Esophagus squamous epithelium (tissue), 5 donors: ENCODE measurements at regions not wholly inside any gene's neighbourhood (a gene's known extent, or its start where the extent isn't known, plus 50 kb on each side); places are given as distances from the start of the nearest gene placed in this dataset.

Source experiments
- DNase-seq: peaks from one replicate; lab custom pipeline; 2025; lab: John Stamatoyannopoulos, UW
- H3K27ac ChIP-seq, 4 donors: fragments of 200-600 bp; sonication (generic); one replicate each; pipeline ENCODE4 v1.5.1; 2016 to 2019; ENCODE audit warnings: mild to moderate bottlenecking in 1 of 4
- H3K27me3 ChIP-seq, 4 donors: fragments of 200-600 bp; sonication (generic); 1 replicate in 3 of 4; 2 replicates in 1 of 4; pipeline versions ENCODE4 v1.5.1 to v1.6.0; 2017 to 2021; ENCODE audit warnings: antibody characterized with exemption in 1 of 4
- H3K36me3 ChIP-seq, 3 donors: fragments of 200-600 bp; sonication (generic); one replicate each; pipeline ENCODE4 v1.5.1; 2016 to 2019
- H3K4me1 ChIP-seq, 3 donors: fragments of 200-600 bp; sonication (generic); one replicate each; pipeline ENCODE4 v1.5.1; 2017 to 2019
- H3K4me3 ChIP-seq, 4 donors: fragments of 200-600 bp; sonication (generic); 1 replicate in 3 of 4; 2 replicates in 1 of 4; pipeline ENCODE4 v1.5.1; 2016 to 2019; ENCODE audit warnings: mild to moderate bottlenecking in 2 of 4, moderate library complexity in 1 of 4
- H3K9me3 ChIP-seq, 3 donors: fragments of 200-600 bp; sonication (generic); one replicate each; pipeline ENCODE4 v1.5.1; 2016 to 2019
- POLR2A ChIP-seq, 4 donors: fragments of 450-650 bp; IDR thresholded peaks; one replicate each; pipeline ENCODE4 v1.6.1; 2017; ENCODE audit warnings: antibody characterized with exemption in 4 of 4, mild to moderate bottlenecking in 4 of 4, moderate library complexity in 3 of 4
- WGBS, 2 donors: methylation state at CpG; one replicate each; pipeline ENCODE4 v1.1.5; 2018; 5-methylcytosine and 5-hydroxymethylcytosine counted together
- intact Hi-C: fragments of 100-400 bp; cut with DNase I; formaldehyde crosslinking; loops from one replicate; pipeline ENCODE4 v1.15.0; 2022
- TF ChIP-seq, protein P1 (sequence below), 6 experiments: fragments of 450-650 bp in 4 of 6; fragments of 200-600 bp in 2 of 6; sonication (generic) in 2 of 6; IDR thresholded peaks; one replicate each; pipeline ENCODE4 v1.5.1; 2016 to 2019; ENCODE audit warnings: antibody characterized with exemption in 6 of 6, mild to moderate bottlenecking in 4 of 6, moderate library complexity in 4 of 6
- donor health status: DM: yes; HTN: yes; CAD: no.

DNA sequence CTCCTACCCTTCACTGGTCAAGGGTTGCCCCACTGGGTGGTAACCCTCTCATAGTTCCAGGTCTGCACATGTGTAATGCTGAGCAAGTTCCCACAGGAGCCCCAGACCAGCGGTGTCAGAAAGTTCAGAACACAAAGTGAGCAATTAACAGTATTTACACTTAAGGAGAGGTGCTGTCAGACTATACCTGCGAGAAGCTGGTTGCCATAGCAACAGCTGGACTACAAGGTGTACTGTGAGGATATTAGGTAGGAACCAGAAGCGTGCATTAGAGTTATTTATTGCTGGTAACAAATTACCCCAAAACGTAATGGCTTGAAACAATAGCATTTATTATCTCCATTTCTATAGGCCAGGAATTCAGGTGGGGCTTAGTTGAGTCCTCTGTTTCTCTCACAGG, 317.0 kb upstream of the RPS23 start:
- Histone ChIP-seq H3K27me3 (no peaks in the 10 kb centered on the region), H3K27ac (no peak overlapping the region), H3K36me3 (no peaks in the 10 kb centered on the region), H3K4me3 (no peak overlapping the region), H3K9me3 (no peaks in the 10 kb centered on the region), H3K4me1 (no peaks in the 10 kb centered on the region)
- 49 to 59% methylated on average over 3 to 4 of the region's 4 CpGs for WGBS, 2 donors
- TF ChIP-seq, protein P1, sequence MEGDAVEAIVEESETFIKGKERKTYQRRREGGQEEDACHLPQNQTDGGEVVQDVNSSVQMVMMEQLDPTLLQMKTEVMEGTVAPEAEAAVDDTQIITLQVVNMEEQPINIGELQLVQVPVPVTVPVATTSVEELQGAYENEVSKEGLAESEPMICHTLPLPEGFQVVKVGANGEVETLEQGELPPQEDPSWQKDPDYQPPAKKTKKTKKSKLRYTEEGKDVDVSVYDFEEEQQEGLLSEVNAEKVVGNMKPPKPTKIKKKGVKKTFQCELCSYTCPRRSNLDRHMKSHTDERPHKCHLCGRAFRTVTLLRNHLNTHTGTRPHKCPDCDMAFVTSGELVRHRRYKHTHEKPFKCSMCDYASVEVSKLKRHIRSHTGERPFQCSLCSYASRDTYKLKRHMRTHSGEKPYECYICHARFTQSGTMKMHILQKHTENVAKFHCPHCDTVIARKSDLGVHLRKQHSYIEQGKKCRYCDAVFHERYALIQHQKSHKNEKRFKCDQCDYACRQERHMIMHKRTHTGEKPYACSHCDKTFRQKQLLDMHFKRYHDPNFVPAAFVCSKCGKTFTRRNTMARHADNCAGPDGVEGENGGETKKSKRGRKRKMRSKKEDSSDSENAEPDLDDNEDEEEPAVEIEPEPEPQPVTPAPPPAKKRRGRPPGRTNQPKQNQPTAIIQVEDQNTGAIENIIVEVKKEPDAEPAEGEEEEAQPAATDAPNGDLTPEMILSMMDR (IDR thresholded peaks at IDR 0.05), result no peak
- TF ChIP-seq POLR2A (IDR thresholded peaks at IDR 0.05), result no peak
- intact Hi-C loops, result no loop called here
- no peak for DNase-seq

DNA sequence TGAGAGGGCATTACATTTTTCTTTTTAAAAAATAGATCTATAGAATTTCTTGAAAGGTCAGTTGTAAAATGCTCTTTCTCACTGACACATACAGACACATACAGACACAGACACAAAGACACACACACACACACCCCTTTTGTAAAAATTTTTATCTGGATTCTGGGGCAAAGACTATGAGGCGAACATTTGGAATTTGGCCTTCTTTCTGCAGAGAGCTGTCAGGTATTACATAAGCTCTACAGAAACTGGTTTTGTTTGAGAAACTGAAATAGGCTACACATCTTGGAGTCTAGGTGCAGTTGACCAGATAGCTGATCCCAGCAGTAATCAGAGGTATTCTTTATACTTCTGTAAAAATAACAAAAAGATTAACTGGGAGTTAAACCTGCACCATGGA, 315.9 kb upstream of the RPS23 start:
- Histone ChIP-seq H3K9me3 (no peaks in the 10 kb centered on the region), H3K27me3 (no peaks in the 10 kb centered on the region), H3K36me3 (no peaks in the 10 kb centered on the region), H3K4me1 (no peaks in the 10 kb centered on the region), H3K4me3 (no peak overlapping the region), H3K27ac (no peak overlapping the region)
- TF ChIP-seq, protein P1 (IDR thresholded peaks at IDR 0.05), result no peak
- TF ChIP-seq POLR2A (IDR thresholded peaks at IDR 0.05), result no peak
- WGBS, 2 donors, result 36 to 44% methylated on average over 1 of the region's 1 CpG
- no peak for DNase-seq
- intact Hi-C loops, result no loop called here

DNA sequence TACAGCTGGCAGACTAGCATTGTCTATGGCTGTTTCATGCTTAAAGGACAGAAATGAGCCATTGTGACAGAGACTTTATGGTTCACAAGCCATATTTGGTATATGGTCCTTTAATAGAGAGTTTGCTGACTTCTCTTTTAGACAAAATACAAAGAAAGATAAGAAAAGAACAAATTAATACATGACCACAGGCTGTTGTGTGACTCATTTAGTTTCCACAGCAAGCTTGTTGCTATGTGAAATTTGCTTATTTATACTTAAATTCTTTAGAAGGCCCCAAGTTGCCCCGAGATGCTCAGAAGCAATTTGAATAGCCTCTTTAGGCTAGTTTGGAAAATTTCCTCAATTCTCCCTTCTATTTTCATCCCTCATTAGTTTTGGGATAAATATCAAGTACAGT, 315.3 kb upstream of the RPS23 start:
- Histone ChIP-seq H3K36me3 (no peaks in the 10 kb centered on the region), H3K27me3 (no peaks in the 10 kb centered on the region), H3K4me1 (no peaks in the 10 kb centered on the region), H3K27ac (no peak overlapping the region), H3K9me3 (no peaks in the 10 kb centered on the region), H3K4me3 (no peak overlapping the region)
- intact Hi-C loops, result no loop called here
- DNase-seq, result no peak
- TF ChIP-seq POLR2A (IDR thresholded peaks at IDR 0.05), result no peak
- TF ChIP-seq, protein P1 (IDR thresholded peaks at IDR 0.05), result no peak
- WGBS, 2 donors, result 27 to 31% methylated on average over 1 of the region's 1 CpG

DNA sequence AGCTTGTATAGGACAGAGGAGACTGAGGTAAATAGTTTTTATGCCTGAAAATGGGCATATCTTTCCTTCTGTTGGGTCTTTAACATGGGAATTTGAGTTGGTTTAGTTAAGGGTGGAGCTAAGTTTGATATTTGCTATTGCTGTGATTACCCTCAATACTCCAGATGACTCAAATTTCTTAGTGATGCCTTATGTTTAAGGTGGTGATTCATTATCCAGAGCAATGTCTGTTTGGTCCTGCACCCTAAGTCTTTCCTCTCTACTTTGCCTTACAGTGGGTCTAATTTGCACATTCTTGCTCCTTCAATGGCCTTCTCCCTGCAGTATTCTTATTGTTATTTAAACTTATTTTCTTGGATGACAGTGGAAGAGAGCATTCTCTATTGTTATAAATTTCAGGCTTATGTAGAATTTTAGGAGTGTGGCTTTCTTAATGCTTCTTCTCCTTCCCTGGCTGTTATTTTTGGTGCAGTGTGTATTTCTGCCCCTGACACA, 312.9 kb upstream of the RPS23 start:
- no peak for DNase-seq
- H3K27ac ChIP-seq, result no peak overlapping the region
- no peak for TF ChIP-seq POLR2A (IDR thresholded peaks at IDR 0.05)
- TF ChIP-seq, protein P1 (IDR thresholded peaks at IDR 0.05), result no peak
- no peaks in the 10 kb centered on the region for H3K27me3 ChIP-seq
- H3K4me3 ChIP-seq, result no peak overlapping the region
- no peaks in the 10 kb centered on the region for H3K36me3 ChIP-seq
- H3K4me1 ChIP-seq, result no peaks in the 10 kb centered on the region
- no peaks in the 10 kb centered on the region for H3K9me3 ChIP-seq
- intact Hi-C loops, result no loop called here

DNA sequence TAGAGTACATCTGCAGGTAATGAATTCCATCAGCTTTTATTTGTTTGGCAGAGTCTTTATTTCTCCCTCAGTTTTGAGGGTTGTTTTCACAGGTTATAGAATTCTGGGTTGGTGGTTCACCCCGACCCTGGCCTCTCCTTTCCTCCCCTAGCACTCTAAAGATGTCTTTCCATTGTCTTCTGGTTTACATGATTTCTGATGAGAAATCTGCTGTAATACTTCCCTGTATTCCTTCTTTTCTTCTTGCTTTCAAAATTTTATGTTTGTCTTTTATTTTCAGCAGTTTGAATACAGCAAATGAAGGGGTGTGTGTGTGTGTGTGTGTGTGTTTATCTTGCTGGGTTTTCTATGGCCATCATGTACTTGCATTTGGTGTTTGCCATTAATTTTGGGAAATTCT, 312.0 kb upstream of the RPS23 start:
- 57 to 59% methylated on average over 1 of the region's 1 CpG for WGBS, 2 donors
- intact Hi-C loops, result no loop called here
- no peaks in the 10 kb centered on the region for H3K9me3 ChIP-seq

More for the DNA sequence above, 312.0 kb upstream of the RPS23 start:
- Histone ChIP-seq H3K36me3 (no peaks in the 10 kb centered on the region), H3K27me3 (no peaks in the 10 kb centered on the region), H3K4me1 (no peaks in the 10 kb centered on the region), H3K27ac (no peak overlapping the region), H3K4me3 (no peak overlapping the region)
- TF ChIP-seq, protein P1 (IDR thresholded peaks at IDR 0.05), result no peak
- no peak for TF ChIP-seq POLR2A (IDR thresholded peaks at IDR 0.05)
- DNase-seq, result no peak
